Esophagus squamous epithelium (tissue), 5 donors: ENCODE measurements at regions not wholly inside any gene's neighbourhood (a gene's known extent, or its start where the extent isn't known, plus 50 kb on each side); places are given as distances from the start of the nearest gene placed in this dataset.

Experiments used
- DNase-seq: peaks from one replicate; lab custom pipeline; 2025; lab: John Stamatoyannopoulos, UW
- H3K27ac ChIP-seq, 4 donors: fragments of 200-600 bp; sonication (generic); one replicate each; pipeline ENCODE4 v1.5.1; 2016 to 2019; ENCODE audit warnings: mild to moderate bottlenecking in 1 of 4
- H3K27me3 ChIP-seq, 4 donors: fragments of 200-600 bp; sonication (generic); 1 replicate in 3 of 4; 2 replicates in 1 of 4; pipeline versions ENCODE4 v1.5.1 to v1.6.0; 2017 to 2021; ENCODE audit warnings: antibody characterized with exemption in 1 of 4
- H3K36me3 ChIP-seq, 3 donors: fragments of 200-600 bp; sonication (generic); one replicate each; pipeline ENCODE4 v1.5.1; 2016 to 2019
- H3K4me1 ChIP-seq, 3 donors: fragments of 200-600 bp; sonication (generic); one replicate each; pipeline ENCODE4 v1.5.1; 2017 to 2019
- H3K4me3 ChIP-seq, 4 donors: fragments of 200-600 bp; sonication (generic); 1 replicate in 3 of 4; 2 replicates in 1 of 4; pipeline ENCODE4 v1.5.1; 2016 to 2019; ENCODE audit warnings: mild to moderate bottlenecking in 2 of 4, moderate library complexity in 1 of 4
- H3K9me3 ChIP-seq, 3 donors: fragments of 200-600 bp; sonication (generic); one replicate each; pipeline ENCODE4 v1.5.1; 2016 to 2019
- CTCF ChIP-seq, 6 experiments: fragments of 450-650 bp in 4 of 6; fragments of 200-600 bp in 2 of 6; sonication (generic) in 2 of 6; IDR thresholded peaks; one replicate each; pipeline ENCODE4 v1.5.1; 2016 to 2019; ENCODE audit warnings: antibody characterized with exemption in 6 of 6, mild to moderate bottlenecking in 4 of 6, moderate library complexity in 4 of 6
- POLR2A ChIP-seq, 4 donors: fragments of 450-650 bp; IDR thresholded peaks; one replicate each; pipeline ENCODE4 v1.6.1; 2017; ENCODE audit warnings: antibody characterized with exemption in 4 of 4, mild to moderate bottlenecking in 4 of 4, moderate library complexity in 3 of 4
- WGBS, 2 donors: methylation state at CpG; one replicate each; pipeline ENCODE4 v1.1.5; 2018; 5-methylcytosine and 5-hydroxymethylcytosine counted together
- intact Hi-C: fragments of 100-400 bp; cut with DNase I; formaldehyde crosslinking; loops from one replicate; pipeline ENCODE4 v1.15.0; 2022
- donor health status: DM: yes; HTN: yes; CAD: no.

GRCh38 chr4:110975338-110975737, 352.5 kb upstream of the PITX2 start:
- WGBS, 2 donors = 79 to 85% methylated on average over 6 of the region's 6 CpGs

GRCh38 chr4:110977554-110977953, 354.7 kb upstream of the PITX2 start:
- Histone ChIP-seq H3K27ac (no peak overlapping the region), H3K4me1 (no peaks in the 10 kb centered on the region), H3K36me3 (no peaks in the 10 kb centered on the region), H3K27me3 (no peaks in the 10 kb centered on the region), H3K9me3 (no peaks in the 10 kb centered on the region), H3K4me3 (no peak overlapping the region)
- intact Hi-C loops = no loop called here
- 38 to 45% methylated on average over 2 of the region's 2 CpGs for WGBS, 2 donors
- TF ChIP-seq POLR2A (IDR thresholded peaks at IDR 0.05) (no peak), CTCF (IDR thresholded peaks at IDR 0.05) (no peak)
- no peak for DNase-seq

More at GRCh38 chr4:110975338-110975737, 352.5 kb upstream of the PITX2 start:
- TF ChIP-seq CTCF (IDR thresholded peaks at IDR 0.05) = no peak
- no peak for TF ChIP-seq POLR2A (IDR thresholded peaks at IDR 0.05)
- Histone ChIP-seq H3K4me1 (no peaks in the 10 kb centered on the region), H3K27ac (no peak overlapping the region), H3K9me3 (no peaks in the 10 kb centered on the region), H3K36me3 (no peaks in the 10 kb centered on the region), H3K4me3 (no peak overlapping the region), H3K27me3 (no peaks in the 10 kb centered on the region)
- intact Hi-C loops = no loop called here
- no peak for DNase-seq

GRCh38 chr4:110978761-110979160, 355.9 kb upstream of the PITX2 start:
- H3K36me3 ChIP-seq = no peaks in the 10 kb centered on the region
- intact Hi-C loops = no loop called here
- no peak overlapping the region for H3K4me3 ChIP-seq
- TF ChIP-seq POLR2A (IDR thresholded peaks at IDR 0.05) = no peak
- TF ChIP-seq CTCF (IDR thresholded peaks at IDR 0.05) = no peak
- no peak for DNase-seq
- WGBS, 2 donors = 33 to 39% methylated on average over 2 of the region's 2 CpGs
- no peaks in the 10 kb centered on the region for H3K9me3 ChIP-seq
- no peak overlapping the region for H3K27ac ChIP-seq
- H3K27me3 ChIP-seq = no peaks in the 10 kb centered on the region
- H3K4me1 ChIP-seq = no peaks in the 10 kb centered on the region

- Histone ChIP-seq H3K27ac (no peak overlapping the region), H3K4me3 (no peak overlapping the region), H3K36me3 (no peaks in the 10 kb centered on the region), H3K27me3 (no peaks in the 10 kb centered on the region), H3K4me1 (no peaks in the 10 kb centered on the region), H3K9me3 (no peaks in the 10 kb centered on the region)
- 67 to 68% methylated on average over 1 of the region's 1 CpG for WGBS, 2 donors
- TF ChIP-seq POLR2A (IDR thresholded peaks at IDR 0.05) = no peak
- TF ChIP-seq CTCF (IDR thresholded peaks at IDR 0.05) = no peak
- DNase-seq = no peak
- intact Hi-C loops = no loop called here
These were observed 359.6 kb upstream of the PITX2 start for GRCh38 chr4:110982486-110982885.

- WGBS, 2 donors = 54 to 73% methylated on average over 4 of the region's 4 CpGs
These were observed 365.8 kb upstream of the PITX2 start for GRCh38 chr4:110988722-110989121.

More at GRCh38 chr4:110988722-110989121, 365.8 kb upstream of the PITX2 start:
- Histone ChIP-seq H3K27me3 (no peaks in the 10 kb centered on the region), H3K36me3 (no peaks in the 10 kb centered on the region), H3K4me1 (no peaks in the 10 kb centered on the region), H3K9me3 (no peaks in the 10 kb centered on the region), H3K4me3 (no peak overlapping the region), H3K27ac (no peak overlapping the region)
- DNase-seq = no peak
- intact Hi-C loops = no loop called here
- no peak for TF ChIP-seq CTCF (IDR thresholded peaks at IDR 0.05)
- TF ChIP-seq POLR2A (IDR thresholded peaks at IDR 0.05) = no peak
